Neural cell (in vitro differentiated cells): ENCODE measurements at regions not wholly inside any gene's neighbourhood (a gene's known extent, or its start where the extent isn't known, plus 50 kb on each side); places are given as distances from the start of the nearest gene placed in this dataset.

Experiments used
- CTCF ChIP-seq: fragments of 450-650 bp; IDR thresholded peaks from 2 replicates; pipeline ENCODE4 v1.5.1; 2014; ENCODE audit warnings: antibody characterized with exemption, mild to moderate bottlenecking, moderate library complexity; ENCODE audit not compliant: poor library complexity, severe bottlenecking
- EP300 ChIP-seq: fragments of 450-650 bp; conservative IDR thresholded peaks from 2 replicates; pipeline ENCODE4 v1.6.1; 2014; ENCODE audit warnings: antibody characterized with exemption, mild to moderate bottlenecking, moderate library complexity; ENCODE audit not compliant: poor library complexity, severe bottlenecking
- EZH2 ChIP-seq: fragments of 200-600, 300-800 bp; shearing (Covaris generic), sonication (generic); IDR thresholded peaks from 2 replicates; pipeline ENCODE4 v1.6.1; 2014; ENCODE audit warnings: antibody characterized with exemption, low read length, borderline replicate concordance, mild to moderate bottlenecking; ENCODE audit not compliant: insufficient read depth, poor library complexity, severe bottlenecking

- TF ChIP-seq EZH2 (no peak), CTCF (peak; percentile 10), EP300 (no peak)
These were observed 51.6 kb upstream of the CREB5 start for GRCh38 chr7:28360739-28361138.
